ENCODE measurements at regions not wholly inside any gene's neighbourhood (a gene's known extent, or its start where the extent isn't known, plus 50 kb on each side); places are given as distances from the start of the nearest gene placed in this dataset.

GRCh38 chr2:145157741-145158591 lies 638.0 kb upstream of the ZEB2 start:
- no peaks in the 10 kb centered on the region for H3K27me3 ChIP-seq (ENCODE audit: control insufficient read depth, insufficient read depth, low read length)
- 83% methylated on average over 1 of the region's 3 CpGs for WGBS (ENCODE audit: insufficient coverage)
- no peaks in the 10 kb centered on the region for H3K9me3 ChIP-seq (ENCODE audit: control insufficient read depth, insufficient read depth, low read length)
- H3K27ac ChIP-seq (ENCODE audit: low read depth, low read length): no peak overlapping the region
- H3K4me1 ChIP-seq (ENCODE audit: control insufficient read depth, insufficient read depth, low read length): no peaks in the 10 kb centered on the region
- DNase-seq (ENCODE audit: low read depth in 4 of 6, low spot score in 6 of 6): peak in 1 of 6 donors; percentile 25
- H3K4me3 ChIP-seq (ENCODE audit: low read depth, low read length): no peak overlapping the region
- no peaks in the 10 kb centered on the region for H3K36me3 ChIP-seq (ENCODE audit: control insufficient read depth, insufficient read depth, low read length)

GRCh38 chr2:145157036-145157675 lies 637.2 kb upstream of the ZEB2 start:
- H3K36me3 ChIP-seq (ENCODE audit: control insufficient read depth, insufficient read depth, low read length): no peaks in the 10 kb centered on the region
- no peak overlapping the region for H3K27ac ChIP-seq (ENCODE audit: low read depth, low read length)
- H3K4me1 ChIP-seq (ENCODE audit: control insufficient read depth, insufficient read depth, low read length): no peaks in the 10 kb centered on the region
- DNase-seq (ENCODE audit: low read depth in 4 of 6, low spot score in 6 of 6): no peak
- no peaks in the 10 kb centered on the region for H3K27me3 ChIP-seq (ENCODE audit: control insufficient read depth, insufficient read depth, low read length)
- H3K9me3 ChIP-seq (ENCODE audit: control insufficient read depth, insufficient read depth, low read length): no peaks in the 10 kb centered on the region
- H3K4me3 ChIP-seq (ENCODE audit: low read depth, low read length): no peak overlapping the region

- Histone ChIP-seq H3K27me3 (ENCODE audit: control insufficient read depth, insufficient read depth, low read length) (no peaks in the 10 kb centered on the region), H3K4me3 (ENCODE audit: low read depth, low read length) (no peak overlapping the region), H3K4me1 (ENCODE audit: control insufficient read depth, insufficient read depth, low read length) (no peaks in the 10 kb centered on the region), H3K36me3 (ENCODE audit: control insufficient read depth, insufficient read depth, low read length) (no peaks in the 10 kb centered on the region), H3K27ac (ENCODE audit: low read depth, low read length) (no peak overlapping the region), H3K9me3 (ENCODE audit: control insufficient read depth, insufficient read depth, low read length) (no peaks in the 10 kb centered on the region)
- no peak for DNase-seq (ENCODE audit: low read depth in 4 of 6, low spot score in 6 of 6)
- WGBS (ENCODE audit: insufficient coverage): 100% methylated on average over 1 of the region's 2 CpGs
Observed at GRCh38 chr2:145156199-145156598, 636.3 kb upstream of the ZEB2 start.

- DNase-seq (ENCODE audit: low read depth in 4 of 6, low spot score in 6 of 6): no peak
- Histone ChIP-seq H3K4me3 (ENCODE audit: low read depth, low read length) (no peak overlapping the region), H3K27me3 (ENCODE audit: control insufficient read depth, insufficient read depth, low read length) (no peaks in the 10 kb centered on the region), H3K27ac (ENCODE audit: low read depth, low read length) (no peak overlapping the region), H3K9me3 (ENCODE audit: control insufficient read depth, insufficient read depth, low read length) (no peaks in the 10 kb centered on the region), H3K4me1 (ENCODE audit: control insufficient read depth, insufficient read depth, low read length) (no peaks in the 10 kb centered on the region), H3K36me3 (ENCODE audit: control insufficient read depth, insufficient read depth, low read length) (no peaks in the 10 kb centered on the region)
- no CpG with 5 or more reads among the region's 2 CpGs for WGBS (ENCODE audit: insufficient coverage)
Observed at GRCh38 chr2:145155196-145155595, 635.3 kb upstream of the ZEB2 start.

GRCh38 chr2:145154731-145155130 lies 634.8 kb upstream of the ZEB2 start:
- Histone ChIP-seq H3K4me1 (ENCODE audit: control insufficient read depth, insufficient read depth, low read length) (no peaks in the 10 kb centered on the region), H3K27me3 (ENCODE audit: control insufficient read depth, insufficient read depth, low read length) (no peaks in the 10 kb centered on the region), H3K4me3 (ENCODE audit: low read depth, low read length) (no peak overlapping the region), H3K27ac (ENCODE audit: low read depth, low read length) (no peak overlapping the region), H3K9me3 (ENCODE audit: control insufficient read depth, insufficient read depth, low read length) (no peaks in the 10 kb centered on the region), H3K36me3 (ENCODE audit: control insufficient read depth, insufficient read depth, low read length) (no peaks in the 10 kb centered on the region)
- DNase-seq (ENCODE audit: low read depth in 4 of 6, low spot score in 6 of 6): no peak
- no CpG with 5 or more reads among the region's 2 CpGs for WGBS (ENCODE audit: insufficient coverage)

GRCh38 chr2:145146691-145147090 lies 626.8 kb upstream of the ZEB2 start:
- Histone ChIP-seq H3K27me3 (ENCODE audit: control insufficient read depth, insufficient read depth, low read length) (no peaks in the 10 kb centered on the region), H3K27ac (ENCODE audit: low read depth, low read length) (no peak overlapping the region), H3K9me3 (ENCODE audit: control insufficient read depth, insufficient read depth, low read length) (peaks cover 3% of the 10 kb centered on the region), H3K4me1 (ENCODE audit: control insufficient read depth, insufficient read depth, low read length) (no peaks in the 10 kb centered on the region), H3K36me3 (ENCODE audit: control insufficient read depth, insufficient read depth, low read length) (no peaks in the 10 kb centered on the region), H3K4me3 (ENCODE audit: low read depth, low read length) (no peak overlapping the region)
- no peak for DNase-seq (ENCODE audit: low read depth in 4 of 6, low spot score in 6 of 6)

- no peak overlapping the region for H3K4me3 ChIP-seq (ENCODE audit: low read depth, low read length)
- no peak for DNase-seq (ENCODE audit: low read depth in 4 of 6, low spot score in 6 of 6)
- no peak overlapping the region for H3K27ac ChIP-seq (ENCODE audit: low read depth, low read length)
- WGBS (ENCODE audit: insufficient coverage): no CpG with 5 or more reads among the region's 3 CpGs
- no peaks in the 10 kb centered on the region for H3K27me3 ChIP-seq (ENCODE audit: control insufficient read depth, insufficient read depth, low read length)
- H3K36me3 ChIP-seq (ENCODE audit: control insufficient read depth, insufficient read depth, low read length): no peaks in the 10 kb centered on the region
- H3K4me1 ChIP-seq (ENCODE audit: control insufficient read depth, insufficient read depth, low read length): no peaks in the 10 kb centered on the region
- peaks cover 3% of the 10 kb centered on the region for H3K9me3 ChIP-seq (ENCODE audit: control insufficient read depth, insufficient read depth, low read length)
Observed at GRCh38 chr2:145144131-145144728, 624.3 kb upstream of the ZEB2 start.

GRCh38 chr2:145141981-145142380 lies 622.1 kb upstream of the ZEB2 start:
- H3K4me1 ChIP-seq (ENCODE audit: control insufficient read depth, insufficient read depth, low read length): no peaks in the 10 kb centered on the region
- H3K4me3 ChIP-seq (ENCODE audit: low read depth, low read length): no peak overlapping the region
- H3K36me3 ChIP-seq (ENCODE audit: control insufficient read depth, insufficient read depth, low read length): no peaks in the 10 kb centered on the region
- H3K27ac ChIP-seq (ENCODE audit: low read depth, low read length): no peak overlapping the region
- no CpG with 5 or more reads among the region's 2 CpGs for WGBS (ENCODE audit: insufficient coverage)
- H3K9me3 ChIP-seq (ENCODE audit: control insufficient read depth, insufficient read depth, low read length): no peaks in the 10 kb centered on the region
- no peaks in the 10 kb centered on the region for H3K27me3 ChIP-seq (ENCODE audit: control insufficient read depth, insufficient read depth, low read length)
- DNase-seq (ENCODE audit: low read depth in 4 of 6, low spot score in 6 of 6): no peak

- DNase-seq (ENCODE audit: low read depth in 4 of 6, low spot score in 6 of 6): no peak
- Histone ChIP-seq H3K36me3 (ENCODE audit: control insufficient read depth, insufficient read depth, low read length) (no peaks in the 10 kb centered on the region), H3K4me1 (ENCODE audit: control insufficient read depth, insufficient read depth, low read length) (no peaks in the 10 kb centered on the region), H3K27ac (ENCODE audit: low read depth, low read length) (no peak overlapping the region), H3K9me3 (ENCODE audit: control insufficient read depth, insufficient read depth, low read length) (no peaks in the 10 kb centered on the region), H3K4me3 (ENCODE audit: low read depth, low read length) (no peak overlapping the region), H3K27me3 (ENCODE audit: control insufficient read depth, insufficient read depth, low read length) (no peaks in the 10 kb centered on the region)
- WGBS (ENCODE audit: insufficient coverage): 94% methylated on average over 3 of the region's 4 CpGs
Observed at GRCh38 chr2:145140658-145141057, 620.7 kb upstream of the ZEB2 start.

- no peak for DNase-seq (ENCODE audit: low read depth in 4 of 6, low spot score in 6 of 6)
- no peaks in the 10 kb centered on the region for H3K4me1 ChIP-seq (ENCODE audit: control insufficient read depth, insufficient read depth, low read length)
- no peaks in the 10 kb centered on the region for H3K9me3 ChIP-seq (ENCODE audit: control insufficient read depth, insufficient read depth, low read length)
- no CpG with 5 or more reads among the region's 2 CpGs for WGBS (ENCODE audit: insufficient coverage)
- no peaks in the 10 kb centered on the region for H3K27me3 ChIP-seq (ENCODE audit: control insufficient read depth, insufficient read depth, low read length)
- no peak overlapping the region for H3K27ac ChIP-seq (ENCODE audit: low read depth, low read length)
- no peak overlapping the region for H3K4me3 ChIP-seq (ENCODE audit: low read depth, low read length)
- H3K36me3 ChIP-seq (ENCODE audit: control insufficient read depth, insufficient read depth, low read length): no peaks in the 10 kb centered on the region
Observed at GRCh38 chr2:145138626-145139025, 618.7 kb upstream of the ZEB2 start.
